ENCODE measurements at regions not wholly inside any gene's neighbourhood (a gene's known extent, or its start where the extent isn't known, plus 50 kb on each side); places are given as distances from the start of the nearest gene placed in this dataset.

- TF ChIP-seq CTCF (IDR thresholded peaks at IDR 0.05; ENCODE audit: low read depth, low read length): no peak
- TF ChIP-seq POLR2A (IDR thresholded peaks at IDR 0.05; ENCODE audit: extremely low read depth, insufficient read length): no peak
- TF ChIP-seq MAX (IDR thresholded peaks at IDR 0.05; ENCODE audit: low read depth, low read length): no peak
- TF ChIP-seq MYC (IDR thresholded peaks at IDR 0.05; ENCODE audit: low read depth, low read length): no peak
Observed at GRCh38 chr6:43995137-43995536, 132.1 kb downstream of the MRPL14 start.

Measured in NB4 (cell line).